GM21717 (cell line): ENCODE measurements at regions not wholly inside any gene's neighbourhood (a gene's known extent, or its start where the extent isn't known, plus 50 kb on each side); places are given as distances from the start of the nearest gene placed in this dataset.

Experiments
- ATAC-seq: cut with Tn5 transposase; IDR thresholded peaks from one replicate; pipeline ENCODE4 v1.9.1; 2021; ENCODE audit warnings: mild to moderate bottlenecking, moderate library complexity; ENCODE audit not compliant: unreplicated experiment

GRCh38 chr22:48207919-48208535 is 1445.6 kb downstream of the TBC1D22A start:
- ATAC-seq: no peak

GRCh38 chr22:48205790-48206189 is 1443.3 kb downstream of the TBC1D22A start:
- ATAC-seq: no peak

- no peak for ATAC-seq
Observed at GRCh38 chr22:48205161-48205560, 1442.7 kb downstream of the TBC1D22A start.

- ATAC-seq: no peak
Observed at GRCh38 chr22:48204296-48204695, 1441.8 kb downstream of the TBC1D22A start.

- no peak for ATAC-seq
Observed at GRCh38 chr22:48199667-48200066, 1437.2 kb downstream of the TBC1D22A start.

GRCh38 chr22:48198489-48199459 is 1436.3 kb downstream of the TBC1D22A start:
- no peak for ATAC-seq

GRCh38 chr22:48197189-48197690 is 1434.8 kb downstream of the TBC1D22A start:
- ATAC-seq: no peak

- ATAC-seq: no peak
Observed at GRCh38 chr22:48192920-48193319, 1430.5 kb downstream of the TBC1D22A start.

- no peak for ATAC-seq
Observed at GRCh38 chr22:48192071-48192470, 1429.6 kb downstream of the TBC1D22A start.

GRCh38 chr22:48188231-48188721 is 1425.8 kb downstream of the TBC1D22A start:
- ATAC-seq: no peak

- ATAC-seq: no peak
Observed at GRCh38 chr22:48187356-48187755, 1424.9 kb downstream of the TBC1D22A start.

GRCh38 chr22:48186146-48186790 is 1423.8 kb downstream of the TBC1D22A start:
- no peak for ATAC-seq

GRCh38 chr22:48185071-48186055 is 1422.9 kb downstream of the TBC1D22A start:
- ATAC-seq: no peak

GRCh38 chr22:48182846-48183805 is 1420.7 kb downstream of the TBC1D22A start:
- ATAC-seq: no peak

GRCh38 chr22:48182031-48182430 is 1419.6 kb downstream of the TBC1D22A start:
- ATAC-seq: no peak

GRCh38 chr22:48181263-48181955 is 1419.0 kb downstream of the TBC1D22A start:
- no peak for ATAC-seq

GRCh38 chr22:48180631-48181030 is 1418.2 kb downstream of the TBC1D22A start:
- ATAC-seq: no peak
